Activated CD8-positive, alpha-beta memory T cell treated with anti-CD3 and anti-CD28 coated beads for 24 hours (primary cell): ENCODE measurements at regions not wholly inside any gene's neighbourhood (a gene's known extent, or its start where the extent isn't known, plus 50 kb on each side); places are given as distances from the start of the nearest gene placed in this dataset.

Experiments
- DNase-seq: peaks from one replicate; pipeline ENCODE4 v3.0.0-alpha.2; 2020

- DNase-seq, result no peak
Measured at GRCh38 chr14:71692496-71692895, 239.7 kb upstream of the RGS6 start.

DNA sequence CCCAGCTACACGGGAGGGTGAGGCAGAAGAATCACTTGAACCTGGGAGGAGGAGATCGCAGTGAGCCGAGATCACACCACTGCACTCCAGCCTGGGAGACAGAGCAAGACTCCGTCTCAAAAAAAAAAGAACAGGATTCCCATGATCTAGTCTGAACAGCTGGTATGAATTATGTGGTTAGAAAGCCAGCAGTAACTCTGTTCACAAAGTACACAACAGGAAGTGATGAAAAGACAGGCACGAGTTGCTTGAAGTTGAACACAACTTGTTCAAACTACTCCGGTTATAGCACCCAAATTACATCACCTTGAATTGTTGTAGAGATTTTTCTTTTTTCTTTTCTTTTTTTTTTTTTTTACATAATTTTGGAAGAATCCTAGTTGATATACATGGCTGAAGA is 238.8 kb upstream of the RGS6 start:
- no peak for DNase-seq

DNA sequence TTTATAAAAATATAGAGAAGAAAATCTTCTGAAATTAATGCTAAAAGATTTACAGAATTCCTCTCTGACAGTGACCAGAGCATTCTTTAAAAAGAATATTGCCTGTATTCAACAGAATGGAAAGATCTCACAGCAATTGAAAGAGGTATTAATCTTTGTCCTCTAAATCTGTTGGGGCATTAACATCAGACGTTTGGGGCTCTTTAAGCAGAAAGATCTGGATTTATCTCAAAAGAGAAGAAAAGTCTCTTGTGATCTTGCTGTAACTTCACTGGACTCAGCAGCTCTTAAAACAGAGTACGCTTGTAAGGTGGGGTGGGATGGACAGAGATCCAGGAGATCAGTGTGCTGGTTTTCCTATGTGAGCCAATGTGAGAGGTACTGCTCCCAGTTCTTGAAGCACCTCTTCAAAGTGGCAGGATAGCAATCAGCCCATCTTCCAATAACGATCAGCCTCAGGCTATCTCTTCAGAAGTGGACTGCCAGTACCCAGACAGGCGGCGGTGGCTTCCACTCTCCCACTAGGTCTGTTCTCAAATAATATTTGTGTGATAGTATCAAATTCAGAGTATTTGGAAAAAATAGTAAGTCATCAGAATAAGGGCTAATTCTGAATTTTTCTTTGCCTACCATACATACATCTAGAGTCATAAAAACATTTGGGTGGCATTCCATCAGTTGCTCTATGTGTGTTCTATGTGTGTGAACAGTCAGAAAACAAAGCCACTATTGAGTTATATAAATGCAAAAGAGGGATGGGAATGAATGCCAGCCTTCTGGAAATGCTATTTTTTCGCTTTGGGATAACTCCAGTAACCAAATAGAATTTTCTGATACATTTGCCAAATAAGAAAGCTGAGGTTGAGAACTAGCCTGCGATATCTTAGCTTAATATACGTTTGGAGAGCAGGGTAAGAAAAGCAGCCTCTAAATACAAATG is 237.4 kb upstream of the RGS6 start:
- no peak for DNase-seq

DNA sequence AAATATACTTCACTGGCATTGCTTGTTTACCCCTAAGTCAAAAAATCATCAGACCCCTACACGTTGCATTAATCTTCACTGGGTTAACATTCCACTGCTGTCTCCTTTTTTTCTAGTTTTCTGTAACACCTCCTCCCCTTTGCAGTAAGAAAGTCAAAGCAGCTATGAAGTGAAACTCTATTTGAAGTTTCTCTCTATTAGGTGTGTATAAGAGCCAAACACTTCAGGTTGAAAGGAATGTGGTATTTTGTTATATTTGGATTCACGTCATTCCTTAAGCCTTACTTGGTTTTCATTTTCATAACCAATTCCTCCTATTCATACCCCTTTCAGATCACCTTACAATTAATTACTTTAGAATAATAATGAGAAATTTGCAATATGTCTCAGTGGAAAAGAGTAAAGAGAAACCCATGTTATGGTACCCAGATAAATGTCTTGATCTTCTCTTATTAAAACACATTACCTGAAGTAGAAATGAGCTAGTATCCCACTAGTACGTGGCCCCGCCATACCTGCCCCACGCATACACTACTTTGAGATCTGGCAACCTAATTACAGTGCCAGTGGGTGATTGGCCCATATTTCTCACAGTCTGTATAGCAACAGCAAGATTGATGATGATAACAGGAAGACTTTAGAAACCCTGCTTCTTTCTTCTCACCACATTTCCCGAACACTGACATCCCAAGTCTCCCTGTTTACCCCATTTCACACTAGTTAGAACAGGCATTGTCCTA is 236.4 kb upstream of the RGS6 start:
- no peak for DNase-seq

DNA sequence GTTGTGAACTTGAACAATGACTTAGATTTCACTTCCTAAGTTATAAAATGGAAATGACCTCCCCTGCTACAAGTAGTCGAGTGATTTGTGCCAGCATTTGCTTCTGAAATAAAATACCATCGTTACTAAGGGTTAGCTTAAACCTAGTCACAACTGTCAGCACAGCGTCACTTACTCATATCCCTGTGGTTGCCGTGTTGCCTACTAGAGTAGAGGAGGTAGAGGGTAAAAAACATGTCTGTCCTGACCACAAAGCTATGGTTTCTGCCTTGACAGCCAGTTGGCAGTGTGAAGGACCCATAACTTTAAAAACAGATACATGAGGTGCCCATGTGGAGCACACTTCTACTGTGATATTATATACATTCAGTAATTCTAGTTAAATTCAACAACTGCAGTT is 234.2 kb upstream of the RGS6 start:
- DNase-seq, result no peak

GRCh38 chr14:71698673-71699072 is 233.6 kb upstream of the RGS6 start:
- no peak for DNase-seq

- DNase-seq, result no peak
Measured at GRCh38 chr14:71701990-71702389, 230.2 kb upstream of the RGS6 start.

DNA sequence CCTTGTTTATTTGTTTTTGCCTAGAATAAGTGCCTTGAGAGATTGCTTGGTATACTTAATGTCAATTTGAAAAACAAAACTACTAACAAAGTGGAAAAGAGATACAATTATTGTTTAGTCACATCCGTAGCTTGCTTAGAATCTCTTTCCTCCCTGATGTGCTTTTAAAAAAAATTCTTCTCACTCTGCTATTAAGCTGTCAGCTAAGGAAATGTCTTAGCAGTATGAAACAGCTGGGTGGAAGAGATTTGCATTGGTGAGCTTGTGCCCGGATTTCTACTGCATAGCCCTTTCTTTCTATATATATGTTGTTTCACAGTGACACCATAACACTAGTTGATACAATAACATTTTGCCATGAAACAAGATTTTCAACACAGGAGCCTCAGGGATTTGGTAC is 229.4 kb upstream of the RGS6 start:
- DNase-seq, result no peak

DNA sequence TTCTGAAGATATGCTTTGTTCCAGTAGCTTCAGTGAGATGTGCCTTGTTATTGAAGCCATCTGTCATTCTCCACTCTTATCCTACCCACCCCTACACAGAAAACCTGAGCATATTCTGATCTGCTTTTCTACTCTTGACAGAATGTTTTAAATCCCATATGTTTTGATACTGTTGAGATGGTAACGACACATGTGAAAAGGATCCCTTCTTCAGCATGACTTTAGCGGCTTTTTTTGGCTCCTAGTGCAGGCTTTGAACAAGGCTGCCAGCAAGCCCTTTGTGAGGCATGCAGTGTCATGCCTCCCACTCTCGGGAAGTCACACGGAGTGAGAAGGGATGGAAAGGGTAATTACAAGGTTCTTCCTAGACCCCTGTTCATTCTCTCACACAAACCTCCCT is 228.8 kb upstream of the RGS6 start:
- DNase-seq, result no peak

DNA sequence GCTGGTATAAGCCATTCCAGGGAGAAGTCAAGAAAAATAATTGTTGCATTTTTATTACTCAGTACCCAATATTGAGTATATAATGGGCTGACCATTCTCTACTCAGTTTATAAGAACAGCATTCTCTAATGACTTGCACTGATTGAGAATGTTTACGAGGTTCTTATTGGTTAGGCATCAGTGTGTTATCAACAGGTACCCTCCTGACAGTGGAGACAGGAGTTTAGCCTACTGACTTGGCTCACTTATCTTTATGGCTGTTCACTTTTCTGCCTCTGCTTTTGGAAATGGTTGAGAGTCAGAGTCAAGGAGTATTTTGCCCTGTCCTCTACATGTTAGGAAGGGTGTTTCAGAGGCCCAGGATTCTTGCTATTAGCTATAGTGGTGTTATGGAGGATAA is 228.0 kb upstream of the RGS6 start:
- no peak for DNase-seq

DNA sequence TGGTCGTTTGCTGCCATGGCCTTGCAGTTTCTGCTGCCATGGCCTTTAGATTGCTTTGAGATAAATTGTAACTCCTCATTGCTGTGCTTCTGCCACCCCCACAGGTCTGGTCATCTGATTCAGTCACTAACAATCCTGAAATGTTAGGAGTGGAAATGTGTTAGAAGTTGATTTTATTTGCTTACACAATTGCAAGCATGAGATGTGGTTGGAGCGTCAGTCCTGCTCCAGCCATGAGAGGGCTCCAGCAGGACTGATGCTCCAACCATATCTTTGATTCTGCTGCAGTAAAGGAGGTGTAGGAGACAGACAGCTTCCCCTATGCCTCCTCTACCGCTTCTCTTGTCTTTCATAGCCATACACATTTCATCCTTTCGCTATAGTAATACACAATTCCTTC is 226.8 kb upstream of the RGS6 start:
- DNase-seq, result no peak

DNA sequence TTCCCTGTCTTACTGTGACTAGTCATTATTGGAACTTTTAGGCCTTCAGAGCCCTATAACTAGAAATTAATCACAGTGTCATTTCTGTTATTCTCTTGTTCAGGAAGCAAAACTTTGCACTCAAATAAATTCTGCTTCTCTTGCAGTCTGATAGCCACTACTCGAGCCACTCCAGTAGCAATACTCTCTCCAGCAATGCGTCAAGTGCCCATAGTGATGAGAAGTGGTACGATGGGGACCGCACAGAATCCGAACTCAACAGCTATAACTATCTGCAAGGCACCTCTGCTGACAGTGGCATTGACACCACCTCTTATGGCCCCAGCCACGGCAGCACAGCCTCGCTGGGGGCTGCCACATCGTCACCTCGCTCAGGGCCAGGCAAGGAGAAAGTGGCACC is 223.2 kb upstream of the RGS6 start:
- DNase-seq, result no peak

- no peak for DNase-seq
Measured at GRCh38 chr14:71709987-71710386, 222.2 kb upstream of the RGS6 start.

DNA sequence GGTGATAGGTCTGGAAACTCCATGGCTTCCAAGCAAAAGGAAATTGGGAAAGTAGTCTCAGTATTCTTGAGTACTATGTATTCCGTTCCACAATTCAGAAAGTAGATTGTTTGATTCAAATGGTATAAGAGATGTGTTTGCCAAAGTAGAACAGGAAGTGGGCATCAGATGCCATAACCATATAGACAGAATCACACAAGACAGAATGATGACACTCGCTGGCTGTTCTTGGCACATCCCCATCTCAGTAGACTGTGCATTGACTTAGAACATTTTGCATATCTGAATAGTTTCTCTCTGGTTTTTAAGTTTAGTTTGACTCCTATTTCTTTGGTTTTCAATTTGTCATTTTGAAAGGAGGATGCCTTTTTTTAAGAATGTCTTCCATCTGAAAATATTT is 221.1 kb upstream of the RGS6 start:
- no peak for DNase-seq

- DNase-seq, result no peak
Measured at GRCh38 chr14:71711619-71712018, 220.6 kb upstream of the RGS6 start.

- no peak for DNase-seq
Measured at GRCh38 chr14:71712478-71712877, 219.8 kb upstream of the RGS6 start.

DNA sequence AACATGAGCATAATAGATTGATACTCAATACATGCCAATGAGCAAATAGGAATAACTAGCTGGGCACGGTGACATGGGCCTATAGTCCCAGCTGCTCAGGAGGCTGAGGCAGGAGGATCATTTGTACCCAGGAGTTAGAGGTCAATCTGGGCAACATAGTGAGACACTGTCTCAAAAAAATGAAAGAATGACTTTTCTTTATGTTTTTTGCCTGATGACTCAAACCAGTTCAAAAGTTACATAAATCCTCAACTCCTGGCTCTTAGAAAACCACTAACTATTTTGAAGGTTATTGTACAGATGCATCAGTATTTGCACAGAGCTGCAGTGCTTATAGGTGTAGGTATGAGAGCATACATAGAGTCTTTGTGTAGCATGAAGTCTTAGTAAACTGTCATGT is 219.2 kb upstream of the RGS6 start:
- no peak for DNase-seq

- DNase-seq, result no peak
Measured at GRCh38 chr14:71713451-71713850, 218.8 kb upstream of the RGS6 start.

DNA sequence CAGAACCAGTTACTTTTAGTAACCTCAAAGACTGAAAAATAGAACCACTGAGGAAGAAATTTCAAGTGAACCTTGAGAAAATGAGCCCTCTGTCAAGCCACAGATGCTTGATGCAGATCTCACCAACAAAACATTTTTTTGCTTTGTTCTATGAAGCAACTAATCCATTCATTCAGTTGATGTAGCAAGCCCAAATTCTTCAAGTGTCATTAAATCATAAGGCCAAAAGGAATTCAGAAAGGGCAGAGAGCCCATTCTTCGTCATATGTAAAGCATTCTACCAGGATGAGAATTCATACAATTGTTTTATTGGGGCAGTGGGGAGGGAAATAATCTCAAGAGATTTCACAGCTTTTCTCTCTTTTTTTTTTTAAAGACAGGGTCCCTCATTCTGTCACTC is 218.0 kb upstream of the RGS6 start:
- DNase-seq, result no peak

DNA sequence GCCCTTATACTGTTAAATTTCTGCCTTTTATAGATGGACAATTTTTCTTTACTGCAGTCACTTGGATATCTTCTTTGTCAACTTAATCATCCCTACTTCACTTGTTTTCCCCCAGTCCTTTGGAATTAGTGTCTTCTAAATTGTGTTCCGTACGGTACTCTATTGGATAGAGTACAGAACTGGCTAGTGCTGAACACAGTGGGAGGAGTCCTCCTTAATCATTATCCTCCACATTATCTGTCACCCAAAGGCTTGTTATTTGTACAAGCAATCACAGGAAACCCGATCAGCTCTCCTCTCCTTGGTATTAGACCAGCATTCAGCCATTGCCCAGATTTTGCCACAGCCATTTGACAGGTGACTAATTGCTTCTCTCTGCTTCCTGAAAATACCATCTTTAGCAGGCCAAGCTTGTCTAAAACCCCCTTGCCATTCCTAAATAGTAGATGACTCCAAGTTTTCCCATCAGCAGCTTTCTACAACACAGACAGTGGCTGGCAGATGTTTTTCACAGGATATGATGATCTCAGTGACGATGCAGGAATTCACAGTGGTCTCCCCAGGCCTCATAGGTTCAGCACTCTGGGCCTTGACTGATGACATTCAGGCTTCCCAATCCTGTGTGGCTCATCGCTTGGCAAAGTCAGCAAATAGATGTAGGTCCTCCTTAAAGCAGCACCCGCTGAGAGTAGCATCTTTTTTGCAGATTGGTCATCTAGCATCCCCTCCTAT is 216.0 kb upstream of the RGS6 start:
- DNase-seq, result no peak

DNA sequence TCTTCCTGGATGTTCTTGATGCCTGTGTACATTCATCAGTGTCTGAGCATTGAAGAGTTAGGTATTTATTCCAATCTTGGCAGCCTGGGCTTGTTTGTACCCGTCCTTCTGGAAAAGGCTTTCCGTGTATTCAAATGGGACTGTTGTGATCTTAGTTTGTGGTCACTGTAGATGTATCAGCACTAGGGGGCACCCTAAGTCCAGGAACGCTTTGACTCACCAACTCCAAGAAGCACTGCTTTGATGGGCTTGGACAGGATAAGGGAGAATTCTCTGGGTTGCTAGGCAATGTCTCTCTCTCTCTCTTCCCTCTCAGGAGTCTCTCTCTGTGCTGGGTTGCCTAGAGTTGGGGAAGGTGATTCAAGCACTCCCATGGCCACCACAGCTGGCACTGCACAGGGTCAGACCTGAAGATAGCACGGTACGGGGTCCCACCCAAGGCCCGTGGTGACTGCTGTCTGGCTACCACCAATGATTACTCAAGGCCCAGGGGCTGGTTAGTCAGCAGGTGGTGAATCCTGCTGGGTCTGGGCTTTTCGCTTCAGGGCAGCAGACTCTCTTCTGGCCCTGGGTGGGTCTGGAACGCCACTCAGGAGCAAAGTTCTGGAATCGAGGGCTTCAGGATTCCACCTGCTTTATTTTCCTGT is 211.1 kb upstream of the RGS6 start:
- no peak for DNase-seq

DNA sequence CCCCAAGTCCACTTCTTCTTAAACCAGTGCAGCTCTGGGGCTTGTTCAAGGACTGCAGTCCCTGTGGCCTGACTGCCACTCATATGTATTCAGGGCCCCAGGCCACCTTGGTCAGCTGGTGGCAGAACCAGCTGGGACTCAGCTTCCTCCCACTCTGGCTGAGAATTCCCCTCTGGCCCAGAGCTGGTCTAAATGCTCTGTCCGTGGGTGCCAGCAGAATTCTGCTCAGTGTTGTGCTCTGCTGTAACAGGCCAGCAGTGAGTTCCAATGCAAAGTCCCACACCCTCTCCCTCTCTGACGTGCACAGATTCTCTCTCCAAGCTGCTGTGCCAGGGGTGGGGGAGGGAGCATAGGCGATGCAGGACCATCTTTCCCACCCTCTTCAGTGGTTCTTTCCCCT is 210.4 kb upstream of the RGS6 start:
- no peak for DNase-seq

DNA sequence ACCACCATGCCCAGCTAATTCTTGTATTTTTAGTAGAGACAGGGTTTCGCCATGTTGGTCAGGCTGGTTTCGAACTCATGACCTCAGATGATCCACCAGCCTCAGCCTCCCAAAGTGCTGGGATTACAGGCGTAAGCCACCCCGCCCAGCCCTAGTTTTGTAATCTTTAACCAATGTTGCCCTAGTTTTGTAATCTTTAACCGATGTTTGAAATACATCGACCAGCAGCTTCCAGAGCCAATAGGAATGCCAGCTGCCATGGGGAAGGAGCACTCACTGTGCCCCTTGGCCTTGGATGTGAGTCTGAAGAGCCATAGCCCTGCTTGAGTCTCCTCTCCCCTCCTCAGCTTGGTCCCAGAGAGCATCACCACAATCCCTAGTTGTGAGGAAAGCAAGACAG is 209.3 kb upstream of the RGS6 start:
- DNase-seq, result no peak
